Pancreas (tissue), 10 donors: ENCODE measurements at regions not wholly inside any gene's neighbourhood (a gene's known extent, or its start where the extent isn't known, plus 50 kb on each side); places are given as distances from the start of the nearest gene placed in this dataset.
"Not testable (repeated sequence)": the region's sequence is repeated elsewhere in the genome, so short reads cannot be mapped to it uniquely, and the experiment has no call there.

Source experiments
- ATAC-seq, 4 donors: fragments of 200-7000 bp; cut with Tn5 transposase; one replicate each; pipeline versions ENCODE4 v1.8.0 to v1.9.1; 2020; ENCODE audit warnings: mild to moderate bottlenecking in 4 of 4, moderate library complexity in 4 of 4
- DNase-seq, 6 donors: peaks; one replicate each; pipeline ENCODE4 v3.0.0-alpha.2; 2020
- FAIRE-seq: peaks from 2 replicates; lab custom pipeline; 2012; peaks lifted over from hg19 to GRCh38; lab: Jason Lieb, UNC
- H3K27ac ChIP-seq, 4 donors: fragments of 200-600 bp; sonication (generic); 1 replicate in 3 of 4; 2 replicates in 1 of 4; pipeline versions ENCODE4 v1.5.0 to v1.8.0; 2020
- H3K27me3 ChIP-seq, 4 donors: fragments of 200-600 bp; one replicate each; pipeline ENCODE4 v1.8.0; 2021
- H3K36me3 ChIP-seq, 3 donors: fragments of 200-600 bp; sonication (generic) in 1 of 3; one replicate each; pipeline versions ENCODE4 v1.5.0 to v1.8.0; 2020 to 2021
- H3K4me1 ChIP-seq, 3 donors: fragments of 200-600 bp; one replicate each; pipeline ENCODE4 v1.8.0; 2021
- H3K4me3 ChIP-seq, 4 donors: fragments of 200-600 bp; sonication (generic) in 2 of 4; one replicate each; pipeline versions ENCODE4 v1.5.0 to v1.8.0; 2020 to 2021
- H3K9me3 ChIP-seq, 4 donors: fragments of 200-600 bp; one replicate each; pipeline ENCODE4 v1.8.0; 2021
- WGBS, 2 donors: extraction: QIAGEN DNeasy Blood & Tissue Kit; methylation state at CpG; one replicate each; pipeline ENCODE4 v1.1.7; 2013; 5-methylcytosine and 5-hydroxymethylcytosine counted together
- intact Hi-C, 3 donors: fragments of 100-400 bp; cut with DNase I; formaldehyde crosslinking; loops; one replicate each; pipeline versions ENCODE4 v1.11.1 to v1.14.2; 2022
- TF ChIP-seq, protein P1 (sequence below), 4 donors: fragments of 200-600 bp; sonication (generic) in 3 of 4; IDR thresholded peaks; one replicate each; pipeline versions ENCODE4 v1.5.0 to v1.8.0; 2021; ENCODE audit warnings: antibody characterized with exemption in 4 of 4
- donor health status: healthy with polysubstance abuse.
- donor health status: DM: no; HTN: no; CAD: no; lungs with moderate emphysema.
- donor health status: DM: no; HTN: no; CAD: no.
- donor health status: control.
- donor health status: control.
- donor health status: Bipolar disorder and iron deficiency.
- donor health status: DM: yes; HTN: yes; CAD: no.
- donor health status: DM: no; HTN: no; CAD: no.
- donor health status: DM: no; HTN: no; CAD: no.
- donor health status: DM: yes; HTN: yes; CAD: no.

DNA sequence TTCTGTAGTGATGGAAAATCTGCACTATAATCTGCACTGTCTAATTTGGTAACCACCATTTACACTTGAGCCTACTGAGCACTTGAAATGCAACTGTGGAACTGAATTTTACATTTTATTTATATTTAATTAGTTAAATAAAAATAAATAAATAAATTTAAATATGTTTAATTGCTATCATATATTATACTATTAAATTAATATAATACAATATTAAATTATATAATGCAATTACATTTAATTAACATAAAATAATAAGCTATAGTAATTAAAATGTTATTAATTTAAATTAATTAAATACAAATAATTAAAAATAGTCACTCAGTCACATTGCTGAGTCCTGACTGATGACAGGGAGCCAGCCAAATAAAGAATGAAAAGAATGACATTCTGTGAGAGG is 170.2 kb upstream of the F9 start:
- H3K4me1 ChIP-seq = no peaks in the 10 kb centered on the region
- H3K36me3 ChIP-seq = no peaks in the 10 kb centered on the region
- ATAC-seq (no peak), FAIRE-seq (peak; percentile 97), DNase-seq (no peak)
- H3K27ac ChIP-seq = no peak overlapping the region
- no peak overlapping the region for H3K4me3 ChIP-seq
- TF ChIP-seq, protein P1, sequence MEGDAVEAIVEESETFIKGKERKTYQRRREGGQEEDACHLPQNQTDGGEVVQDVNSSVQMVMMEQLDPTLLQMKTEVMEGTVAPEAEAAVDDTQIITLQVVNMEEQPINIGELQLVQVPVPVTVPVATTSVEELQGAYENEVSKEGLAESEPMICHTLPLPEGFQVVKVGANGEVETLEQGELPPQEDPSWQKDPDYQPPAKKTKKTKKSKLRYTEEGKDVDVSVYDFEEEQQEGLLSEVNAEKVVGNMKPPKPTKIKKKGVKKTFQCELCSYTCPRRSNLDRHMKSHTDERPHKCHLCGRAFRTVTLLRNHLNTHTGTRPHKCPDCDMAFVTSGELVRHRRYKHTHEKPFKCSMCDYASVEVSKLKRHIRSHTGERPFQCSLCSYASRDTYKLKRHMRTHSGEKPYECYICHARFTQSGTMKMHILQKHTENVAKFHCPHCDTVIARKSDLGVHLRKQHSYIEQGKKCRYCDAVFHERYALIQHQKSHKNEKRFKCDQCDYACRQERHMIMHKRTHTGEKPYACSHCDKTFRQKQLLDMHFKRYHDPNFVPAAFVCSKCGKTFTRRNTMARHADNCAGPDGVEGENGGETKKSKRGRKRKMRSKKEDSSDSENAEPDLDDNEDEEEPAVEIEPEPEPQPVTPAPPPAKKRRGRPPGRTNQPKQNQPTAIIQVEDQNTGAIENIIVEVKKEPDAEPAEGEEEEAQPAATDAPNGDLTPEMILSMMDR (IDR thresholded peaks at IDR 0.05) = no peak
- H3K27me3 ChIP-seq = peaks cover 0 to 14% (median 2%) of the 10 kb centered on the region in 4 donors
- intact Hi-C loops = no loop called here
- no peaks in the 10 kb centered on the region for H3K9me3 ChIP-seq

DNA sequence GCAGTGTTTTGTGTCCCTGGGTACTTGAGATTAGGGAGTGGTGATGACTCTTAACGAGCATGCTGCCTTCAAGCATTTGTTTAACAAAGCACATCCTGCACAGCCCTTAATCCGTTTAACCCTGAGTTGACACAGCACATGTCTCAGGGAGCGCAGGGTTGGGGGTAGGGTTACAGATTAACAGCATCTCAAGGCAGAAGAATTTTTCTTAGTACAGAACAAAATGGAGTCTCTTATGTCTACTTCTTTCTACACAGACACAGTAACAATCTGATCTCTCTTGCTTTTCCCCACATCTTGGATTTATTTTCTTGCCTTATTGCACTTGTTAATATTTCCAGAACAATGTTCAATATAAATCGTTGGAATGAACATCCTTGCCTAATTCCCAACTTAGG is 187.9 kb upstream of the F9 start:
- H3K36me3 ChIP-seq, H3K9me3 ChIP-seq, DNase-seq, H3K27me3 ChIP-seq, FAIRE-seq, intact Hi-C loops, H3K27ac ChIP-seq, H3K4me3 ChIP-seq, H3K4me1 ChIP-seq, ATAC-seq: not testable (repeated sequence)
- WGBS, 2 donors = 8 to 25% methylated on average over 3 to 4 of the region's 4 CpGs

DNA sequence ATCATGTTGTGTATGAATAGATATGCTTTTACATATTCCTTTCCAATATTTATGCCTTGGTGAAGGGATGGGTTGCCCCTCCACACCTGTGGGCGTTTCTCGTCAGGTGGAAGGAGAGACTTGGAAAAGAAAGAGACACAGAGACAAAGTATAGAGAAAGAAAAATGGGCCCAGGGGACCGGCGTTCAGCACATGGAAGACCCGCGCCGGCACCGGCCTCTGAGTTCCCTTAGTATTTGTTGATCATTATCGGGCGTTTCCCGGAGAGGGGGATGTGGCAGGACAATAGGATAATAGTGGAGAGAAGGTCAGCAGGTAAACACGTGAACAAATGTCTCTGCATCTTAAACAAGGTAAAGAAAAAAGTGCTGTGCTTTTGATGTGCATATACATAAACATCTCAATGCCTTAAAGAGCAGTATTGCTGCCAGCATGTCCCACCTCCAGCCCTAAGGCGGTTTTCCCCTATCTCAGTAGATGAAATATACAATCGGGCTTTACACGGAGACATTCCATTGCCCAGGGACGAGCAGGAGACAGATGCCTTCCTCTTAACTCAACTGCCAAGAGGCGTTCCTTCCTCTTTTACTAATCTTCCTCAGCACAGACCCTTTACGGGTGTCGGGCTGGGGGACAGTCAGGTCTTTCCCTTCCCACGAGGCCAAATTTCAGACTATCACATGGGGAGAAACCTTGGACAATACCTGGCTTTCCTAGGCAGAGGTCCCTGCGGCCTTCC is 188.5 kb upstream of the F9 start:
- H3K27me3 ChIP-seq, ATAC-seq, H3K4me1 ChIP-seq, intact Hi-C loops, H3K27ac ChIP-seq, DNase-seq, H3K9me3 ChIP-seq, FAIRE-seq, H3K4me3 ChIP-seq, H3K36me3 ChIP-seq: not testable (repeated sequence)
- 12 to 13% methylated on average over 19 to 21 of the region's 21 CpGs for WGBS, 2 donors

DNA sequence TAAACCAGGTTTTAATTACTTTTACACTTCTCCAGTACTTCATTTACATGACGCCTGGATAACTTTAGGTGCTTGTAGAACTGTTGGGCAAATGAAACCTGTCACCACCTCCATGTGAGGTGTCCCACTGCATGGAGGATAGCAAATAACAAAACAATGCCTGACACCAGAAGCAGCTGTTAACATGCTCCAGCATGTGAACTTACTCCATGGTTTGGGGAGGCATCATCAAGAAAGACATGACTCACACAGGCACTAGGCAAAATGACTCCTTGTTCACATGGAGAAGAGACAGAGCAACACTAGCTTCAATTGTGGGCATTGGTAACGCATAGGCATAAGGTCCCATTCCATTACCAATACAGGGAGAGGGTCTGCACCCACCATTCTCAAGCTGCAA is 198.1 kb upstream of the F9 start:
- ATAC-seq (no peak), FAIRE-seq (no peak), DNase-seq (no peak)
- no peak overlapping the region for H3K27ac ChIP-seq
- no peaks in the 10 kb centered on the region for H3K27me3 ChIP-seq
- no peak overlapping the region for H3K4me3 ChIP-seq
- TF ChIP-seq, protein P1 (IDR thresholded peaks at IDR 0.05) = no peak
- 63 to 75% methylated on average over 2 of the region's 2 CpGs for WGBS, 2 donors
- H3K9me3 ChIP-seq = no peaks in the 10 kb centered on the region
- H3K36me3 ChIP-seq = no peaks in the 10 kb centered on the region
- intact Hi-C loops = no loop called here
- no peaks in the 10 kb centered on the region for H3K4me1 ChIP-seq

DNA sequence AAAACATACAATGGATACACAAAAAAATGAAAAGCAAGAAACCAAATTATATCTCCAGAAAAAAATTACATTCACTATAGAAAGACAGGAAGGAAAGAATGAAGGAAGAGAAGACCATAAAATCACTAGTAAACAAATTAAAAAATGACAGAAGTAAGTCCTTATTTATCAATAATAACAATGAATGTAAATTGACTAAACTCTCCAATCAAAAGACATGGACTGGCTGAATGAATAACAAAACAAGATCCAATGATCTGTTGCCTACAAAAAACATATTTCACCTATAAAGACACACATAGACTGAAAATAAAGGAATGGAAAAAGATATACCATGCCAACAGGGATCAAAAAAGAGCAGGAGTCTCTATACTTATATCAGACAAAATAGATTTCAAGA is 203.2 kb upstream of the F9 start:
- intact Hi-C loops = no loop called here
- no peak for FAIRE-seq
- TF ChIP-seq, protein P1 (IDR thresholded peaks at IDR 0.05) = no peak

DNA sequence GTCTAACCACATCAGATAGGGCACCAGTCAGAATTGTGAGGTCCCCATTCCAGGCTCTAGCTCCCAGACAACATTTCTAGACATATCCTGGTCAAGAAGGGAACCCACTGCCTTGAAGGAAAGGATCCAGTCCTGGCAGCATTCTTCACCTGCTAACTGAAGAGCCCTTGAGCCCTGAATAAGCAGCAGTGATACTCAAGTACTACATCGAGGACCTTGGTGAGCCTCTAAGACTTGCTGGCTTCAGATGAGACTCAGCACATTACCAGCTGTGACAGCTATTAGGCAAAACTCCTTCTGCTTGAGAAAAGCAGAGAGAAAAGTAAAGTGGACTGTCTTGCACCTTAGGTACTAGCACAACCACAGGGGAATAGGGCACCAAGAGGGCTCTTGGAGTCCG is 205.8 kb upstream of the F9 start:
- Histone ChIP-seq H3K36me3 (no peaks in the 10 kb centered on the region), H3K9me3 (no peaks in the 10 kb centered on the region), H3K27ac (no peak overlapping the region), H3K4me3 (no peak overlapping the region), H3K4me1 (no peaks in the 10 kb centered on the region), H3K27me3 (no peaks in the 10 kb centered on the region)
- DNase-seq (no peak), FAIRE-seq (no peak), ATAC-seq (no peak)
- TF ChIP-seq, protein P1 (IDR thresholded peaks at IDR 0.05) = no peak
- intact Hi-C loops = no loop called here
- WGBS, 2 donors = 58 to 64% methylated on average over 2 of the region's 2 CpGs

More for the DNA sequence above, 203.2 kb upstream of the F9 start:
- H3K36me3 ChIP-seq = no peaks in the 10 kb centered on the region
- H3K27ac ChIP-seq = no peak overlapping the region
- H3K27me3 ChIP-seq = no peaks in the 10 kb centered on the region
- no peaks in the 10 kb centered on the region for H3K9me3 ChIP-seq
- ATAC-seq (no peak), DNase-seq (no peak)
- H3K4me1 ChIP-seq = no peaks in the 10 kb centered on the region
- no peak overlapping the region for H3K4me3 ChIP-seq

DNA sequence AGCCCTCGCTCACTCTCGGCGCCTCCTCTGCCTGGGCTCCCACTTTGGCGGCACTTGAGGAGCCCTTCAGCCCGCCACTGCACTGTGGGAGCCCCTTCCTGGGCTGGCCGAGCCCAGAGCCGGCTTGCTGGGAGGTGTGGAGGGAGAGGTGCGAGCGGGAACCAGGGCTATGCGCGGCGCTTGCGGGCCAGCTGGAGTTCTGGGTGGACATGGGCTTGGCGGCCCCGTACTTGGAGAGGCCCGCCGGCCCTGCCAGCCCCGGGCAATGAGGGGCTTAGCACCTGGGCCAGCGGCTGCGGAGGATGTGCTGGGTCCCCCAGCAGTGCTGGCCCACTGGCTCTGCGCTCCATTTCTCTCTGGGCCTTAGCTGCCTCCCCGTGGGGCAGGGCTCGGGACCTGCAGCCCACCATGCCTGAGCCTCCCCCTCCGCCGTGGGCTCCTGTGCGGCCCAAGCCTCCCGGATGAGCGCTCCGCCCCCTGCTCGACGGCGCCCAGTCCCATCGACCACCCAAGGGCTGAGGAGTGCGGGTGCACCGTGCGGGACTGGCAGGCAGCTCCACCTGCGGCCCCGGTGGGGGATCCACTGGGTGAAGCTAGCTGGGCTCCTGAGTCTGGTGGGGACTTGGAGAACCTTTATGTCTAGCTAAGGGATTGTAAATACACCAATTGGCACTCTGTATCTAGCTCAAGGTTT is 209.7 kb upstream of the F9 start:
- H3K9me3 ChIP-seq, H3K27ac ChIP-seq, H3K4me1 ChIP-seq, ATAC-seq, H3K27me3 ChIP-seq, intact Hi-C loops, H3K4me3 ChIP-seq, H3K36me3 ChIP-seq, FAIRE-seq: not testable (repeated sequence)
- 88 to 91% methylated on average over 34 to 38 of the region's 38 CpGs for WGBS, 2 donors
- DNase-seq = peak in 2 of 6 donors; percentile 54 to 61

DNA sequence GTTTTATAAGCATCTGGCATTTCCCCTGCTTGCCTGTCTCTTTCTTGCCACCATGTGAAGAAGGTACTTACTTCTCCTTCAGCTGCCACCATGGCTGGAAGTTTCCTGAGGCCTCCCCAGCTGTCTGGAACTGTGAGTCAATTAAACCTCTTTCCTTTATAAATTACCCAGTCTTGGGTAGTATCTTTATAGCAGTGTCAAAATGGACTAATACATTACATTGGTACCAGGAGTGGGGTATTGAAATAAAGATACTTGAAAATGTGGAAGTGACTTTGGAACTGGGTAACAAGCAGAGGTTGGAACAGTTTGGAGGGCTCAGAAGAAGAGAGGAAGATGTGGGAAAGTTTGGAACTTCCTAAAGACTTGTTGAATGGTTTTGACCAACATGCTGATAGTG is 223.9 kb upstream of the F9 start:
- DNase-seq, H3K27ac ChIP-seq, H3K36me3 ChIP-seq, intact Hi-C loops, H3K9me3 ChIP-seq, ATAC-seq, FAIRE-seq, H3K4me3 ChIP-seq, H3K4me1 ChIP-seq, H3K27me3 ChIP-seq: not testable (repeated sequence)
